Neuronal stem cell (in vitro differentiated cells): ENCODE measurements at regions not wholly inside any gene's neighbourhood (a gene's known extent, or its start where the extent isn't known, plus 50 kb on each side); places are given as distances from the start of the nearest gene placed in this dataset.

Experiments used
- DNase-seq: peaks from one replicate; pipeline ENCODE4 v3.0.0-alpha.2; 2013; ENCODE audit warnings: low spot score
- H2AFZ ChIP-seq: one replicate; pipeline ENCODE4 v1.6.1; 2013; ENCODE audit warnings: mild to moderate bottlenecking, low read length, inconsistent platforms
- H2AK5ac ChIP-seq: 2 replicates; pipeline ENCODE4 v1.6.1; 2013; ENCODE audit warnings: low read depth, mild to moderate bottlenecking, inconsistent platforms, low read length, moderate library complexity, mixed read lengths
- H2BK120ac ChIP-seq: 2 replicates; pipeline ENCODE4 v1.6.1; 2013; ENCODE audit warnings: low read depth, mild to moderate bottlenecking, inconsistent platforms, low read length, moderate library complexity, mixed read lengths
- H2BK12ac ChIP-seq: one replicate; pipeline ENCODE4 v1.6.1; 2013; ENCODE audit warnings: low read length, inconsistent platforms
- H2BK15ac ChIP-seq: 2 replicates; pipeline ENCODE4 v1.6.1; 2013; ENCODE audit warnings: mild to moderate bottlenecking, low read length, inconsistent platforms, mixed read lengths
- H2BK5ac ChIP-seq: one replicate; pipeline ENCODE4 v1.6.1; 2013; ENCODE audit warnings: inconsistent platforms, mild to moderate bottlenecking, low read length, moderate library complexity
- H3K14ac ChIP-seq: one replicate; pipeline ENCODE4 v1.6.1; 2013; ENCODE audit warnings: low read length, inconsistent platforms
- H3K18ac ChIP-seq: 2 replicates; pipeline ENCODE4 v1.6.1; 2013; ENCODE audit warnings: low read length, inconsistent platforms
- H3K23ac ChIP-seq: 2 replicates; pipeline ENCODE4 v1.6.1; 2013; ENCODE audit warnings: low read depth, mild to moderate bottlenecking, mixed read lengths, low read length, inconsistent platforms; ENCODE audit not compliant: poor library complexity
- H3K27ac ChIP-seq: replicated peaks from 3 replicates; pipeline ENCODE4 v1.5.1; 2013; ENCODE audit warnings: low read length, inconsistent platforms
- H3K27me3 ChIP-seq, 3 experiments: 2 replicates each; pipeline ENCODE4 v1.6.1; 2013; ENCODE audit warnings: low read length in 3 of 3, mild to moderate bottlenecking in 2 of 3, inconsistent platforms in 1 of 3, low read depth in 1 of 3, mixed read lengths in 1 of 3, moderate library complexity in 1 of 3; ENCODE audit not compliant: control insufficient read depth in 3 of 3, insufficient read depth in 3 of 3
- H3K36me3 ChIP-seq, 2 donors: replicated peaks in 1 of 2; 2 replicates each; pipeline ENCODE4 v1.6.1; 2013; ENCODE audit warnings: low read length in 2 of 2; ENCODE audit not compliant: control insufficient read depth in 2 of 2, insufficient read depth in 2 of 2
- H3K4ac ChIP-seq: 2 replicates; pipeline ENCODE4 v1.6.1; 2013; ENCODE audit warnings: inconsistent platforms, mild to moderate bottlenecking, low read length, moderate library complexity
- H3K4me1 ChIP-seq, 2 donors: 1 replicate in 1 of 2; 2 replicates in 1 of 2; pipeline ENCODE4 v1.6.1; 2013; ENCODE audit warnings: low read length in 2 of 2, low read depth in 1 of 2; ENCODE audit not compliant: control insufficient read depth in 2 of 2, insufficient read depth in 1 of 2
- H3K4me2 ChIP-seq: one replicate; pipeline ENCODE4 v1.6.1; 2013; ENCODE audit warnings: mild to moderate bottlenecking, low read length, inconsistent platforms; ENCODE audit not compliant: insufficient read depth, poor library complexity, severe bottlenecking
- H3K4me3 ChIP-seq, 2 donors: 2 replicates each; pipeline ENCODE4 v1.5.1; 2013; ENCODE audit warnings: low read length in 2 of 2, mild to moderate bottlenecking in 2 of 2, inconsistent platforms in 1 of 2, moderate library complexity in 1 of 2
- H3K79me1 ChIP-seq: one replicate; pipeline ENCODE4 v1.6.1; 2013; ENCODE audit warnings: low read depth, mild to moderate bottlenecking, inconsistent platforms, low read length, moderate library complexity
- H3K9ac ChIP-seq: one replicate; pipeline ENCODE4 v1.6.1; 2013; ENCODE audit warnings: mild to moderate bottlenecking, low read depth, low read length, inconsistent platforms; ENCODE audit not compliant: poor library complexity
- H3K9me3 ChIP-seq, 2 donors: replicated peaks in 1 of 2; 2 replicates each; pipeline versions ENCODE3 to v1.6.1; 2013; ENCODE audit warnings: low read length in 2 of 2, mild to moderate bottlenecking in 2 of 2, inconsistent platforms in 1 of 2, low read depth in 1 of 2, mixed read lengths in 1 of 2, moderate library complexity in 1 of 2; ENCODE audit not compliant: control insufficient read depth in 2 of 2, insufficient read depth in 1 of 2
- H4K8ac ChIP-seq: one replicate; pipeline ENCODE4 v1.6.1; 2013; ENCODE audit warnings: low read depth, mild to moderate bottlenecking, inconsistent platforms, low read length, moderate library complexity
- H4K91ac ChIP-seq: one replicate; pipeline ENCODE4 v1.6.1; 2013; ENCODE audit warnings: low read length, low read depth, mild to moderate bottlenecking, inconsistent platforms; ENCODE audit not compliant: poor library complexity
- WGBS, 2 donors: extraction: QIAGEN DNeasy Blood & Tissue Kit; methylation state at CpG; one replicate each; pipeline ENCODE4 v1.1.7; 2013; ENCODE audit warnings: missing lambda C conversion rate in 2 of 2, mixed read lengths in 1 of 2; ENCODE audit not compliant: insufficient read length in 2 of 2, insufficient replicate concordance in 1 of 2; ENCODE audit errors: extremely low coverage in 2 of 2; 5-methylcytosine and 5-hydroxymethylcytosine counted together

DNA sequence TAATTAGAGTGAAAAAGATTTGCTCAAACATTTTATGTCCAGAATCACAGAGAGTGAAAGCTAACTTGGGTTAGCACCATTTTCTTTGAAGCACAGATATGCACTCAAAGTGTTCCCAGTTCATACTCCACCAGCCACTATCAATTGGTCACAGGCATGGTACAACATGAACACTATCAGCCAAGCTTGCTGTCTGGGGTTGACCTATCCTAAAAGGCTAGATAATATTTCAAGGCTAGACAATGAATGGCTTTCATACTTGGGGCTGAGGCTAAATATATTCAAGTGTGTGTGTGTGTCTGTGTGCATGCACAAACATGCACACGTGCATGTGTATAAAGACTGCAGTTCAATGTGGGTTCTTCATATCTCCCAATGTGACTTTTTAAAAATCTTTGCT lies 783.0 kb upstream of the GJE1 start:
- Histone ChIP-seq H2BK15ac (no peak overlapping the region), H3K23ac (no peak overlapping the region), H3K4me3 (no peak overlapping the region), H3K36me3 (no peaks in the 10 kb centered on the region), H2BK12ac (no peak overlapping the region), H3K4me1 (no peaks in the 10 kb centered on the region), H3K4me2 (no peak overlapping the region), H3K4ac (no peak overlapping the region), H4K91ac (no peak overlapping the region), H2BK5ac (no peak overlapping the region), H2AK5ac (no peak overlapping the region), H2AFZ (no peak overlapping the region), H3K9me3 (no peaks in the 10 kb centered on the region), H3K9ac (no peak overlapping the region), H3K79me1 (no peaks in the 10 kb centered on the region), H4K8ac (no peak overlapping the region), H3K18ac (no peak overlapping the region), H3K14ac (no peak overlapping the region), H2BK120ac (no peak overlapping the region), H3K27me3 (no peaks in the 10 kb centered on the region), H3K27ac (no peak overlapping the region)
- WGBS, 2 donors: no CpG with 5 or more reads among the region's 1 CpG
- DNase-seq: no peak

DNA sequence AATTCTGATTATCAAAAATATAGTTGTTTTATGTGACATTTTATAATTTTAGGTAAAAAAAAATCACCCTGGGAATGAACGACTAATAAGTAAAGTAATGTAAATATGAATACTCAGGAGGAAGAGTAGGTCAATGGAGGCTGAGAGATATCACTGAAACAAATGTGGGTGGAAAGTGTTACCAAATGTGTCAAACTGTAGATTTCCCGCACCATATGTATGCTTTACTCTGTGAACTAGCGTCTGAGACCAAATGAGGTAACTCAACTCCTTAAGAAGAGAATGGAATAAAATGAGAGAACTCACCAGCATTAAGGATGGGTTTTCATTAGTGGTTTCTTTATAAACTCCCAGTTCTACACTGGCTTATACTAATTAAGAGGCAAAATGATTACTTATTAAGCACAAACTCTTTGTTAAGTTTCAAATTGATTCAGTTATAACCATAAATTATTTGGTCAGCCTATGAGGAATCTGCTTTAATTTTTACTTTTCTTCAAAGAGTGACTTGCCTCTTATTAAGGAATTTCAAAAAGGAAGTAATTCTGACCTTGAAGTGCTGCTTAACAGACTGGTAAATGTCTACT lies 784.7 kb upstream of the GJE1 start:
- Histone ChIP-seq H3K4ac (no peak overlapping the region), H2BK120ac (no peak overlapping the region), H2BK5ac (no peak overlapping the region), H3K23ac (no peak overlapping the region), H3K4me3 (no peak overlapping the region), H3K36me3 (no peaks in the 10 kb centered on the region), H3K4me1 (no peaks in the 10 kb centered on the region), H3K14ac (no peak overlapping the region), H3K18ac (no peak overlapping the region), H3K79me1 (no peaks in the 10 kb centered on the region), H3K9ac (no peak overlapping the region), H2AK5ac (no peak overlapping the region), H4K8ac (no peak overlapping the region), H3K9me3 (no peaks in the 10 kb centered on the region), H2AFZ (no peak overlapping the region), H3K27ac (no peak overlapping the region), H2BK12ac (no peak overlapping the region), H3K27me3 (no peaks in the 10 kb centered on the region), H2BK15ac (no peak overlapping the region), H3K4me2 (no peak overlapping the region), H4K91ac (no peak overlapping the region)
- WGBS, 2 donors: no CpG with 5 or more reads among the region's 3 CpGs
- no peak for DNase-seq

GRCh38 chr6:141347086-141347485 lies 785.6 kb upstream of the GJE1 start:
- no peak overlapping the region for H2BK5ac ChIP-seq
- WGBS, 2 donors: no CpG with 5 or more reads among the region's 1 CpG
- no peak overlapping the region for H3K4ac ChIP-seq

GRCh38 chr6:141346535-141346934 lies 786.2 kb upstream of the GJE1 start:
- no peak overlapping the region for H4K91ac ChIP-seq
- no peak overlapping the region for H2BK120ac ChIP-seq
- H3K14ac ChIP-seq: no peak overlapping the region
- no peak overlapping the region for H3K4me2 ChIP-seq
- no peak overlapping the region for H3K27ac ChIP-seq
- no peaks in the 10 kb centered on the region for H3K79me1 ChIP-seq
- H3K36me3 ChIP-seq: no peaks in the 10 kb centered on the region
- no peak overlapping the region for H2BK15ac ChIP-seq
- H3K4ac ChIP-seq: no peak overlapping the region
- no peak overlapping the region for H3K18ac ChIP-seq
- no peak overlapping the region for H2BK5ac ChIP-seq
- no peak overlapping the region for H2AFZ ChIP-seq
- no peak overlapping the region for H3K4me3 ChIP-seq
- H3K9ac ChIP-seq: no peak overlapping the region
- DNase-seq: no peak
- H3K23ac ChIP-seq: no peak overlapping the region
- no peaks in the 10 kb centered on the region for H3K4me1 ChIP-seq
- H3K27me3 ChIP-seq: no peaks in the 10 kb centered on the region
- no peak overlapping the region for H4K8ac ChIP-seq
- H3K9me3 ChIP-seq: no peaks in the 10 kb centered on the region
- no peak overlapping the region for H2BK12ac ChIP-seq
- no peak overlapping the region for H2AK5ac ChIP-seq
- no CpG with 5 or more reads among the region's 1 CpG for whole genome bisulfite sequencing, 2 donors

More at GRCh38 chr6:141347086-141347485, 785.6 kb upstream of the GJE1 start:
- Histone ChIP-seq H2AK5ac (no peak overlapping the region), H3K18ac (no peak overlapping the region), H3K9ac (no peak overlapping the region), H2BK120ac (no peak overlapping the region), H3K27me3 (no peaks in the 10 kb centered on the region), H2BK15ac (no peak overlapping the region), H3K36me3 (no peaks in the 10 kb centered on the region), H3K27ac (no peak overlapping the region), H3K14ac (no peak overlapping the region), H4K8ac (no peak overlapping the region), H3K4me3 (no peak overlapping the region), H3K79me1 (no peaks in the 10 kb centered on the region), H3K4me2 (no peak overlapping the region), H2BK12ac (no peak overlapping the region), H2AFZ (no peak overlapping the region), H3K4me1 (no peaks in the 10 kb centered on the region), H3K9me3 (no peaks in the 10 kb centered on the region), H4K91ac (no peak overlapping the region), H3K23ac (no peak overlapping the region)
- no peak for DNase-seq
